Astrocyte (in vitro differentiated cells and primary cell): ENCODE measurements at regions not wholly inside any gene's neighbourhood (a gene's known extent, or its start where the extent isn't known, plus 50 kb on each side); places are given as distances from the start of the nearest gene placed in this dataset.

ENCODE experiments used
- EZH2 ChIP-seq: IDR thresholded peaks from 2 replicates; pipeline ENCODE4 v1.6.1; 2012; ENCODE audit warnings: mild to moderate bottlenecking, low read length, inconsistent platforms; ENCODE audit not compliant: insufficient read depth
- TF ChIP-seq, protein P1 (sequence below): IDR thresholded peaks from 2 replicates; pipeline ENCODE4 v1.5.1; 2011; ENCODE audit warnings: low read depth, mild to moderate bottlenecking, inconsistent platforms, low read length, moderate library complexity; ENCODE audit not compliant: insufficient read depth

DNA sequence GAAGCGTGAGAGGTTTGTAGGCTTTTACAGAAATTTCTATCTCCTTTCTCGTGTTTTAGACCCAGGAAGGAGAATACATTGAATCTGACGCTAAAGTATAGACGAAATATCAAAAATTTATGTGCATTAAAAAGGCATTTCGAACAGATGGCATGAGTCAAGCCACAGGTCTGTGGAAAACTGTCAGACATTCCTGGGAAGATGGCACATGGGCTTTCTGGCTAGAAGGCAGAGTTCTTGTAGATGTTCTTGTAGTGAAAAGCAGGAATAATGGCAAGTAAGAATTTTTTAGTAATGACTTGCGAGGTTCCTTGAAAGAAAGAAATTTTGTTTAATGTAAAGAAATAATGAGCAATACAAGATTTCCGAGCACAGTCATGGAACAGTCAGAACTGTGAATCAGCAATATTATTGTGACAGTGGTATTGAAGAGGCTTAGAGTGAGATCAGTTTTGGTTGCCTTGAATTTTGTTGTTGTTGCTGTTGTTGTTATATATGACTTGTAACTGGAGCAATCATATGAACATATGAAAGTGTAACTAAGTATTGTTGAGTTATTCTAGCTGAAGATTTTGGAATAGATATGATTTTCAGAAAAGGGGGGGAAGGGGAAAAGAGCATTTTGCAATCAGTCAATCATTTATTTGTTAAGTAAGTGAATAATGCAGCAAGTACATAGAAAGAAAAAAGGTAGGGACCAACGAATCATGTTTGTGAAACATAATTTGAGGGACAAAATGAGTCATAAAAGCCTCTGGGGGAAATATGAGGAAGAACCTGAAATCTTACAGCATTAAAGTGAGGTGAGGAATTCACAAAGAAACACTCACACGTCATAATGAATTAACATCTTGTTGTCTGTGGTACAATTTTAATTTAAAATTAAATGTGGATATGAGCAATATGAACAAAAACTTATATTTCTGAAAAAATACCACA lies 339.0 kb upstream of the CTNND2 start:
- TF ChIP-seq, protein P1, sequence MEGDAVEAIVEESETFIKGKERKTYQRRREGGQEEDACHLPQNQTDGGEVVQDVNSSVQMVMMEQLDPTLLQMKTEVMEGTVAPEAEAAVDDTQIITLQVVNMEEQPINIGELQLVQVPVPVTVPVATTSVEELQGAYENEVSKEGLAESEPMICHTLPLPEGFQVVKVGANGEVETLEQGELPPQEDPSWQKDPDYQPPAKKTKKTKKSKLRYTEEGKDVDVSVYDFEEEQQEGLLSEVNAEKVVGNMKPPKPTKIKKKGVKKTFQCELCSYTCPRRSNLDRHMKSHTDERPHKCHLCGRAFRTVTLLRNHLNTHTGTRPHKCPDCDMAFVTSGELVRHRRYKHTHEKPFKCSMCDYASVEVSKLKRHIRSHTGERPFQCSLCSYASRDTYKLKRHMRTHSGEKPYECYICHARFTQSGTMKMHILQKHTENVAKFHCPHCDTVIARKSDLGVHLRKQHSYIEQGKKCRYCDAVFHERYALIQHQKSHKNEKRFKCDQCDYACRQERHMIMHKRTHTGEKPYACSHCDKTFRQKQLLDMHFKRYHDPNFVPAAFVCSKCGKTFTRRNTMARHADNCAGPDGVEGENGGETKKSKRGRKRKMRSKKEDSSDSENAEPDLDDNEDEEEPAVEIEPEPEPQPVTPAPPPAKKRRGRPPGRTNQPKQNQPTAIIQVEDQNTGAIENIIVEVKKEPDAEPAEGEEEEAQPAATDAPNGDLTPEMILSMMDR: no peak
- TF ChIP-seq EZH2: no peak
